NK-92 (cell line): ENCODE measurements at regions not wholly inside any gene's neighbourhood (a gene's known extent, or its start where the extent isn't known, plus 50 kb on each side); places are given as distances from the start of the nearest gene placed in this dataset.

Source experiments
- DNase-seq: peaks from one replicate; lab custom pipeline; 2025; ENCODE audit not compliant: unreplicated experiment; lab: John Stamatoyannopoulos, UW

DNA sequence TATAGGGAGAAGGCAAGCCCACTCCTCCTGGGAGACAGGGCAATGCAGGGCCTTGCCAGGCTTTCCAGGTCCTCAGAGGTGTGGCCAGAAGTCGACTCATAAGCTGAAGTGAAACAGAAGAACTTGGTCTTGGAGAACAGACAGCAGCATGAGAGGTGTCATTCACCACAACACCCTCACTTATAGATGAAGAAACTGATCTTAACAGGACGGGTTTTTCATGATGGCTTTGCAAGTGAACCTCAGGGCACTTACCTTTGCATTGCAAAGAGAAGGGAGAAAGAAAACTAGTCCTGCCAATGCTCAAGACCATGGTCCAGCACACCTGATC, 198.8 kb downstream of the CYRIA start:
- DNase-seq = no peak

DNA sequence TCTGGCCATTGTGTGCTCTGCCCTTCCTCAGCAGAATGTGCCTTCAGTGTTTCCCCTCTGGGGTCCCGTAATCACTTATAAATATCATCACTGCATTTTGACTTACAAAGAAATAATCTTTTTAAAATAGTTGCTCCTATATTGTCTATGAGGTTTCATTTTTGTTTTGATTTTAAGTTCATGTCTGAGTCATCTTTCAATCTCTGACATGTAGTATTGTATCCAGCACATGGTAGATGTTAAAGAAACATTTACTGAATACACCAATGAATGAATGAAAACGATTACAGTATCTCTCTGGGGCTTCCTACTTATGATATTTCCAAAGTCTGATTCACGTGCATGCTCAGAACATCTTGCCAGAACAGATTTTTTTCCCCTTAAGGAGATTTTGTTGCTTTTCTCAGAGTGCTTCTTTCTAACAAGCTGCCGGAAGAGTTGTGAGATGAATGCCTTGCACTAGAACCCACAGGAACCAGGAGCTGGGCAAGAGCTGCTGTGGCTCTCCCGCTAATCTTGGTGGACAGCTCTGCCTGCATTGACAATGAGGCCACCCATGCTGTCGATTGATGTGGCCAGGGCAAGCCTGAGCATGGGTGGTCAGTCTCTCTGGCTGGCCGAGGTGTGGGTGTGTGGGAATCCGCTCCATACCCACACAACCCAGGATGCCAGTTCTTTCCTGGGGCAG, 199.4 kb downstream of the CYRIA start:
- no peak for DNase-seq

DNA sequence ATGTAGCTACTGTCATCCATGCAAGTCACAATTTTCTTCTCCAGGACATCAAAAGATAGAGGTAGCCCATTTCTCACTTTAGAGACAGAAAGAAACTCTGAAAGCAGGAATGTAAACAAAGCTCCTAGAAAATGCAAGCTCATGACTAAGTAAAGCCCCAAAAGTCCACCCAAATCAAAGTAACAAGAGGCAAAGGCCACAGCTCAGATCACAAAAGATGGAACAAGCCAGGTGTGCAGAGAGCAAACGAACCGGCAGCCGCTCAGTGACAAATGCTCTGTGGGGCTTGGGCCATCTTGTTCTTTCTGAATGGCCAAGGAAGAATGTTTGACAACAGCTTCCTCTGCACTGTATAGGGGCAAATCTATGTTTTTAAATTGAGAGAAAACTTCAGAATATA, 201.0 kb downstream of the CYRIA start:
- DNase-seq = no peak

DNA sequence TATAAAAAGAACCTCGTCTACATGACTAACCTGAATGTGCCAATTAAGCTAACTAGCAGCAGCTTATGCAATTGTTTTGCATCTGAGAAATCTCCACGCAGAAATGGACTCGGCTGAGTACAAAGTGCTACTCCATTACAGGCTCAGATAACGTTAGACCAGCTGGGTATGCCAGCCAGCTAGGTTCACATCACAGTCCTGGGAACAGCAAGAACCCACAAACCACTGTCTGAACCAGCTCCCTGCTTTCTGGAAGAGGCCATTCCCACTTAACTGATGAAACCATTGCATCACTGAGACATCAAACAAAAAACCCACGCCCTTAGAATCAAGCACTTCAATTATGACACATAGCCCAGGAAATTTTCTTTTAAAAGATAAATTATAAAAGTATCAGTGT, 202.7 kb downstream of the CYRIA start:
- DNase-seq = no peak

DNA sequence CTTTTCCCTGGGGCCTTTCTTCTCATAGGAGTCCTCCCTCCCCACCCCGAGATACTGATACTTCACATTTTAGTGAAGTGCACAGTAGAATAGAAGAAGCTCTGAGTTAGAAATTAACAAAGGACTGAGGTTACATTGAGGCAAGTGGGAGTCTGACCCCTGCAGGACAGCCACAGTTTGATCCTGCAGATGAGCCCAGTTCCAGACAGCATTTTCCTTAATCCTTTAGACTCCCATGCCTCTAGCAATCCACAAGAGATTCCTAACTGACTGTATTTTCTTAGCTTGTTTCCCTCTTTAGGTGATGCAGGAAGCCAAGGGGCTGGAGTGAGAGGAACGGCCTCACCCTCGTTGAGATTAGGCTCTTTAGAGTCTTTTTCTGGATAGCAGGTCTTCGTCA, 204.0 kb downstream of the CYRIA start:
- no peak for DNase-seq

DNA sequence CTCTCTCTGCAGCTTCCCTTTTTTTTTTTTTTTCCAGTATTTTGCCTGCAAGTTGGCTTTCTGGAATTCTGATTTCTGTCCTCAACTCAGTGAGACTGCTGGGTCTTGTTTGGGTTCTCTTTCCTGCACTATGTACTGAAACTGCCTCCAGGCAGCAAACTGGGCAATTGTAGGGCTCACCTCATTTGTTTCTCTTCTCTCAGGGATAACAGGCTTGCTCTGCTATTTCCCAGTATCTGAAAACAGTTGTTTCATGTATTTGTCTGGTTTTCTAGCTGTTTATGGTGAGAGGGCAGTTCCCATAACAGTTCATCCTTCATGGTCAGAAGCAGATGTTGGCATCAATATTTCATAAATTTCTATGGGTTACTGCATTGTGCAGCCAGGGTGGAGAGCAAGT, 206.0 kb downstream of the CYRIA start:
- DNase-seq = no peak

DNA sequence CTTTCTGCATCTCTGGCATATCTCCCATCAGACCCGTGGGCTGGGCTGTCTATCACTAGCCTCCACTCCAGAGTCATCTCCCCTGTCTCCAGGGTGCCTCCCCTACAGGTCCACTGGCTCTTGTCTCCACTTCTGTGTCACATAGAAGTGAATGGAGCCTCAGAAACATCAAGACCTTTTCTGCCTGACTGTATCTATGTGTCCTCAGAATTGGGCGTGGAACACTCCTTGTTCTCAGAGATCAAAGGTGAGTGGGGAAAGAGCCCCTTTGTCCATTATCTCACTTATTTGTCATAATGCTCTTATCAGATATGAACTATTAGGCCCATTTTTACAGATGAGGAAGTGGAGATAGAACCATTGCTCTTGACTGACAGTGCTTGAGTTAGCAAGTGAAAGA, 211.0 kb downstream of the CYRIA start:
- no peak for DNase-seq

DNA sequence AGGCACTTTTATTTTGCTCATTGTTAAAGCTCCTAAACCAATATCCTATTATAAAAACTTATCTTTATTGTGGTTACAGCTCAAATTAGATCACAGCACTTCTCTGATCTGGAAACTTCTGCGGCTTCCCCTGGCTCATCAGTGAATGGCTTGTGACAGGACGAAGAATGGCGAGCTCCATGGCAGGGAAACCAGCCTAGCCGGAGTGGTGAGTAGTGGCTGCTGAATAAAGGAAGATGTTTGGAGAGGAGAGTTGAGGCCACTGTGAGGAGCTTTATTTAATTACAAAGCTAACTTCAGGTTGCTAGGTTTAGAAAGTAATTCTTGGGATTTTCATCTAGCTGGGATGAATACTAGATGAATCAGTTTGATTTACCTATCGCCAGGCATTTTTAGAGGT, 213.5 kb downstream of the CYRIA start:
- DNase-seq = no peak

DNA sequence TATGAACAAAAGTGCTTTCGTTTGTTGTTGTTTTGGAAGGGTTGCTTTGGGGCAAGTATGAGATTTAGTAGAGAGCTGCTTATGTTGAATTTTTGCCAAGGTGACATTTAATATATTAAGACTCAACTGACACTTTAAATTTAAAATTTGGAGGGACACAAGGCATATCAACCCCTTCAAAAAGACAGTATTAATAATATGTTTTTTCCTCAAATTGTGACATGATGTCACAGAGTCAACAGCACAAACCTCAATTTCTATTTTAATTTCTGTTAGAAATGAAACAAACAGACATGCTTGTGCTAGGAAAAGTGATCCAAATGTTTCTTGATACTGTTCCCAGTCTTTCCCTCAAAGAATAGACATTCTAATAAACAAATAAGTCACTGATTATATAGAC, 218.9 kb downstream of the CYRIA start:
- DNase-seq = no peak

DNA sequence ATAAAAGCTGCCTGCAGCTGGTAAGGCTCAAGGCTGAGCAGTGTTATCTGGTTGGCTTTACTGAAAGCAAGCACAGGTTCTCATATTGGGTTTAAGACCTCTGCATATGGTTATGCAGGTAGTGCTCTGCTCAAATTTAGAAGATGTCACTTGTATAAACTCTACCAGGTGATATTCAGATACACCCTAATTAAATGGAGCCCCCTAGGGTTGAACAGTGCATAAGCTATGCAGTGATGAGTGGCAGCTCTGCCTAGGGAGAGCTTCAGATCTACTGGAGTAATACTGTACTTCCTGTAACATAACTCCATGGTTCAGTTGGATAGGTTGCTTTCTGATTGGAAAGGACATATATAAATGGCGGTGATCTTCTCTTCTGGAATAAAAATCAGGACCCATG, 222.7 kb downstream of the CYRIA start:
- no peak for DNase-seq

DNA sequence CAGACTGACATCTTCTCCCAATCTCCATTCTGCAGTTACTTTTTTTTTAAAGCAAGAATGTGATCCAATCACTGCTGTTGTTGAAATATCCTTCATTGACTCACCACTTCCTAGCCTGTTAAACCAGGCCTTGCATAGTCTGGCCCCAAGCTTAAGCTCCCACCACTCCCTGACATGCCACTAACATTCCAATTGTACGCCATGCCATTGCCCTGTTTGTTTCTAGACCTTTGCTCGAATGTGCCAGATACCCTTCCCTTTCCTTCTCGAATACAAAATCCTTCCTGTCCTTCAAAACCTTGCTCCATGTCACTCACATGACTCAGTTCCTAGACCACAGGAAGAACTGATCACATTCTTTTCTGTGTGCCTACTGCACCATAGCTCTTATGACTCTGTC, 224.2 kb downstream of the CYRIA start:
- DNase-seq = no peak

DNA sequence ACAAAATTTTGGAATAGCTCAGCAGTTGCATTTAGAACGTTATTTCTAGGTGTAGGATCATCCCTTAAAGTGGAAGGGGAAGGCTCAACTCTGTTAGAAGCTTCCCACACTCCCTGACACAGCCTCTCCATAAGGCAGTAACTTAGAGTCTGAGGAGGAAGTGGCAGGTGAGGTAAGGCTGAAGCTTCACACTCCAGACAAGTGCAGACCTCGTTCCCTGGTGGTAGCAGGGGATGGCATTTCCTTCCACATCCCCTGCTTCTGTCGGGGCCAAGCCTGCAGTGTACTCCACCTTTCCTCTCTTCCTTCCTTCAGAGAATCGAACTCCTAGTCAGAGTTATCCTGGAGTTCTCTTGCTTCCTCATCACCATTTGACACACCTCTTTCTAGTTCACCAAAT, 224.7 kb downstream of the CYRIA start:
- no peak for DNase-seq

DNA sequence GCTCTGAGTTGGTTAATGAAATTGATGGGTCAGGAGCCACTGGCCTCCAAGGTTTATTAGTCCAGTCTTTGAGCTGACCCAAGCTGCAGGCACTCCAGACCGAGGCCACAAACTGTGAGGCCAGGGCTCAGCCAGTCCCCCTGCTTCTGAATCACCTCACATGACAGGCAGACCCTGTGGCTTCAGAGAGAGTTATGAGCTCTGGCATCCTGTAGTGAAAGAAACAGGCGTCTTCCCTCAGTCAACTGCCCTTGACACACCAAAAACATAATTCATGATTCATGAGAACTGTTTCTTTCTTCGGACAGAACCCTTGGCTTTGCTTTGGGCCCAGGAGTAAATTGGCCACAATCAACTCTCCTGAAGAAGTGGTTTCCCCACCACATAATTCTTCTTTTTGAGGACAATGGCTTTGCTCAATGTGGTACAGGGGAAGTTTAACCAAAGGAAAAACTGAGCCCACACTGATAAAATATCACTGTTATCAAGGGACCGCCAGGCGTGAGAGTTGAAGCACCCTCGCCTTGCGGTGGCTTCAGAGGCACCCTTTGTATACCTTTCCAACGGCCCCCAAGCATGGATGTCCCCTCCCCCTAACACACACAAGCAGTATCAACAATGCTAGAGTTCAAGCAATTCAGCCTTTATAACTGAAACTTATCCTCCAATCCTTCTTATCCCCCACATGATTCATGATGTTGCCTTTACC, 226.9 kb downstream of the CYRIA start:
- DNase-seq = no peak

DNA sequence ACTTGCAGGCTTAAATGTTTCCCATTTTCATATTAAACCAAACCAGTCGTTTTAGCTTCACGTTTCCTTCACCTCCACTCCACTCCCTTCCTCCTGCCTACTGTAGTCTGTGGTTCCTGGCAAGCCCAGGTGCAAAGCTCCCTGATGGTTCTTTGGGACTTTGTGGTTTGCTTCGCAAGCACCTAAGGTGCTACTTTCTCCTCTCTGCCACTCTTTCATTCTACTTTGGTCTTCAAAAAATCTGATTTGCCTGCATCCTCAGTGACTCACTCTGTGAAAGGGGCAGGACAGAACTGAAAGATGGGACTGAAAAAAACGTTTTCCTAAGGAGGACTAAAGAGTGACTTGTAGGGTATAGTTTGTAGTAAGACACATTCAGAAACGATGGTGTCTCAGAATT, 228.4 kb downstream of the CYRIA start:
- no peak for DNase-seq

DNA sequence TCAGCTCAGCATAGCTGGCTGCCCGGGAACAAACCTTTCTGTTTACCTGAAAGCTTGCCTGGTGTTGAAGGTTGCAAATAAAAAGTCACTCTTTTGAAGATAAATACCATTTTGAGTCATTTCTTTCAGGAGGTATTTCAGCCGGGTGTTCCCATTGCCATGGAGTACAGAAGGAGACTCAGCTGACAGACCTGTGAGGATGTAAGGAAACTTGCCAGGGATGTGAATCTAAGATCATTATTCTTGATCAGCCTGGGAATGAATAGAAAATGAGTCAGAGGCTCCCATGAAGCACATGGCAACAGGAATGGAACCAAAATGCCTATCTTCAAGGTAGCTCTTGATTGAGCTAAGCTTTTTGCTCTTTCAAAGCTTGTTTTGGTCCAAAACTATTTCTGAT, 231.2 kb downstream of the CYRIA start:
- DNase-seq = no peak

DNA sequence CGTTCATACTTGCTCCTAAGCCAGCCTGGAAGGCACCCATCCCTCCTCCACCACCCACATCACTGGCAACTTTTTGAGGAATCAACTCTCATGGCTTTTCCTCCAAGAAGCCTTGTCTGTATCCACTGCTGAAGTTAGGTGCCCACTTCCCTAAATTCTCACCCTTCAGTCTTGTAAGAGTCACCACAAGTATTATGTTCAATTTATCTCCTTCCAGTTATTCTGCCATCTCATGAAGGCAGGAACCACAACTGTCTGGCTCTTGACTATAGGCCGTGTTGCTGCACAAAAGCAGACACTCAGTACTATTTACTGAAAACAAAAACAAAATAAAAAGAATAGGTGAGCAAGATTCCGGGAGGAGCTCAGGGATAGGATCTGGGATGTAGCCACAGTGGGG, 234.8 kb downstream of the CYRIA start:
- no peak for DNase-seq

DNA sequence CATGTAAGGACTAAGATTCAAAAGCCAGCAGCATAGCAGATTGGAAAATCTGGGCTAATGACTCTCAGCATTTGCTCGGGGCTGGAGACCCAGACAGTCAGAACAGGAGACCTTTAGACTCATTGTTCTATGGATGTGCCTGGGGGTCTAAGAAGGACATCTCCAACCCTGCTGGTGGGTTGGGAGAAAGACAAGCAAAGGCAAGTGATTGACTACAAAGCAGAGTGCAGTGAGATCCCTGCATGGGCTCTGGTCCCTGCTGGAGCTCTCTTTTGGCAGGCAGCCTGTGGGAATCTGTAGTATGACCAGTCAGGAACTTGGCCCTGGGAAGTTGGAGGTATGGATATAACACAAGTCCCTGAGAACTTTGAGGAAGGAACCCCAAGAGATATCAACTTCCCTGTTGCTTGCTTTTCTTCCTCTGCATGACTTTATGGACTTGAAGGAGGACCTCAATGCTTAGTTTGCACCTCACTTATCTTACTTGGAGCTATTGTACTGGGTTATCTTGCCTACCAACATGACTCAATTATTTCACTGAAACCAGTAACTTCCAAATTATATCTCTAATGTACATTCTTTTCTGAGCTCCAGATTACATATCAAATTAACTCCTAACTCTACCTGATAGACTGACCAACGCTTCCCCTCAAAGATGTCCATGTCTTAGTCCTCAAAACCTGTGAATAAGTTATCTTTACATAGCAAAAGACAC, 236.0 kb downstream of the CYRIA start:
- DNase-seq = no peak

DNA sequence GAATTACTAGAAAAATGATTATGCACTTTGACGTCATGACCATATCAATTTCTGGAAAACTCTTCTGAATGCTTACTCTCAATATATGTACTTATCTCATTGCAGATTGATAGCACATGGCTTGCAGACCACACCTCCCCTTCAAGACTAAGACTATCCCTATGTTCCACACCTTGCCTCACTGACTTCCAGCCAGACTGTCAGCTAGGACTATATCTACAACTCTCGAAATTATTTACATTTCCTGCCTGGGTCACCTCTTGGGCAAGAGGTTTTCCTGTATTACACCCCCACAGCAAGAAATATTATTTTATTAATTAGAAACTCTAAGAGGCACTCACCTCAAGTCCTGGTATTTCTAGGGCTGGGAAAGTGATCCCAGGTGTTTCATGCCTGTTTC, 236.6 kb downstream of the CYRIA start:
- no peak for DNase-seq

DNA sequence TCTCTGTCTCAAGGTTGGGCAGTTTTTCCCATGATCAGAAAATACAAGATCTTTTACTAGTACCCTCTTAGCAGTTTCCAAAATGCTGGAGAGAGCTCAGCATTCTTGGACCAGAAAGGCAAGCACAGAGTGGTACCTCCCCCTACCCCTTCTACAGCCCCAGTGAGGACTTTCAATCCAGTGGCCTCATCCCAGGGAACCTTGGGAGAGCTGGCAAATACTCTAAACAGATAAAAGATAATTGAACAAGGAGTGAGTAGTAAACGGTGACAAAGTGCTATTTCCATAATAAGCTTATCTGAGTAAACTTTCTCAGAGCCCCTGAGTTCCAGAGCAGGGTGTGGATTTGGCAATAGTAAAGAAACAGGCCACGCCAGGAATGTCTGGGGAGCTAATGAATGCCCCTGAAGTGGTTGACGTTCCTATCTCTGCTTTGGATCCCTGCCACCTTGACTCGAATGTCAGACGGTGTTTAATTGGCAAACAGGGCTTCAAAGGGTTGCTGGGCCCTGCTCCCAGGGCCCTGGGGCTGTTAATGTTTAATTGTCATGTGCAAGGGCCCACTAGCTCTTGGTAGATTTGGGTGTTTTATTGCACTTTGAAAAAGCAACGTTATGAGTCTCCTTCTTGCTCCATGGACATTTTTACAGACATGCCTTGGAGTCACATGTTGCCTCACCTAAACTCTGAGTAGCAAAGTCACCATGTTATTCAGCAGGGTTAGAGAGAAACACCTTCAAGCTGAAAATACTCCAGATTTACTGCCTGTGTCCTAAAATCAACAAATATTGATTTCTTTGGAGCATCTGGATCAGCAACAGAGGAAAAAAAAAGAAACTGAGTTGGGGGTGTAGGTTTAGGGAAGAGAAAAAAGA, 239.9 kb downstream of the CYRIA start:
- DNase-seq = no peak

DNA sequence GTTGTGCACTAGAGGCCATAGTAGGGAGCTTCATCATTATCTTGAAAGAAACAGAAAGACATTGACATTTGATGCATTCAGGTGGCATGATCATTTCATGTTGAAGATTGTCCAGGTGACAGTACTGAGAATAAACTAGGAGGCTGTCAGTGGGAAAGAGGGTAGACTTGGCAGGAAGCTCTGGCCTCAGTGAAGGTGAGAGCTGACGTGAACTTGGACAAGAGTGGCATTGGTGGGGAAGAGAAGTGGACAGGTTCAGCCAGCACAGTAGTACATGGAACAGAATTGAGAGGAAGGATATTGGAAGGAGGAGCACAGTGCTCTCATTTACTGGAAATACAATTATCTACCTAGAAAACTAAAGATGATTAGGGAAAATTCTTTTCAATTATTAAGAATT, 245.2 kb downstream of the CYRIA start:
- no peak for DNase-seq

DNA sequence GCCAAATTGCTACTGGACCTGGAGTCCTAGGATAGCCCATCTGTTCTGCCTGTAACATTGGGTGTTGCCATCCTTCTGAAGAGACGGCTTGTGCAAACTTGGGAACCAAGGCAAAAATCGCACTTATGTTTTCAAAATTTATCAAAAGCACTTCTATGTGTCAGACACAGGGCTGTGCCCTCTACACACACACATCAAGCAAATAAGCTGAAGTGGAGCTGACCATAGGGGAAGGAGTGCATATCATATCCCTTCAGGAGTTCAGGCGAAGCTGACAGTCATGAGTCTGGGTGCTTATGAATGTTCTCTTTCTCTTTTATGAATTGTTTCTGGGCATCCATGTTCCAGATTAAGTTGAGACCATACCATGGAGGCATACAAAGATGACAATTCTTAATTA, 247.9 kb downstream of the CYRIA start:
- no peak for DNase-seq

DNA sequence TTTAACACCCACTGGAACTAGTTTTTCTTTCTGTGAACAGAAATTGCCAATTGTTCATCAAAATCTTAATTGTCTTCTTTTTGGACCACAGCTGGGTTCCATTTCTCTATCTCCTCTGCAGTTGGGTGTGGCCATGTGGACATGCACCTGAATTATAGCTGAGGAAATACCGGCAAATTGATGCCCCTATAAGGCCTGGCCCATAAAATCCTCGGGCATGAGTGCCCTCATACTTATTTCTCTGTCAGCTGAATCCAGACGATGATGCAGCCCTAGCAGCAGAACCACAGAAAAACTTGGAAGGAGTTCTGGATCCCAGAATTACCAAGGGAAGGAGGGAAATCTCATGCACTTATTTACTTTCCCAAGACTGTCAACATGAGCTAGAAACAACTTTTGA, 249.0 kb downstream of the CYRIA start:
- DNase-seq = no peak
